ENCODE measurements at regions not wholly inside any gene's neighbourhood (a gene's known extent, or its start where the extent isn't known, plus 50 kb on each side); places are given as distances from the start of the nearest gene placed in this dataset.

- H3K27me3 ChIP-seq (ENCODE audit: control insufficient read depth in 2 of 2, insufficient read depth in 2 of 2, low read length in 2 of 2): no peaks in the 10 kb centered on the region
- no peak for TF ChIP-seq CTCF (IDR thresholded peaks at IDR 0.05; ENCODE audit: extremely low read depth in 1 of 2, insufficient read depth in 1 of 2, low read depth in 1 of 2, low read length in 2 of 2)
- TF ChIP-seq GATA2 (IDR thresholded peaks at IDR 0.05; ENCODE audit: insufficient read depth, insufficient read length, low read depth, low read length): no peak
- no peak for TF ChIP-seq JUN (IDR thresholded peaks at IDR 0.05; ENCODE audit: borderline replicate concordance, insufficient read depth, insufficient read length, low read depth)
- intact Hi-C loops (cut with micrococcal nuclease) (no loop called here), dilution Hi-C loops (cut with MboI; ENCODE audit: extremely low pct_ligation_motif_present, low sequenced_read_pairs) (no loop called here)
- H3K79me2 ChIP-seq (ENCODE audit: control insufficient read depth, insufficient read depth, low read length): no peaks in the 10 kb centered on the region
- no peak overlapping the region for H2AFZ ChIP-seq (ENCODE audit: low read depth, low read length)
- POLR2A ChIA-PET: no interaction called here
- no peak overlapping the region for H3K4me2 ChIP-seq (ENCODE audit: insufficient read depth, low read length)
- H3K4me3 ChIP-seq (replicated peaks in 1 of 3; ENCODE audit: insufficient read depth in 1 of 3, low read depth in 1 of 3, low read length in 3 of 3): no peak overlapping the region
- no peak overlapping the region for H3K9ac ChIP-seq (replicated peaks; ENCODE audit: extremely low read depth, insufficient read depth, low read length)
- no peaks in the 10 kb centered on the region for H3K9me1 ChIP-seq (replicated peaks; ENCODE audit: control insufficient read depth, extremely low read depth, insufficient read depth, low read length)
- FAIRE-seq (no peak), DNase-seq (ENCODE audit: low read depth, low spot score) (no peak)
- no peaks in the 10 kb centered on the region for H3K4me1 ChIP-seq (ENCODE audit: control insufficient read depth, extremely low read depth, insufficient read depth, low read length)
- CTCF ChIA-PET: no interaction called here
- BruUV-seq (replicated peaks): no TSS peak
- no peaks in the 10 kb centered on the region for H3K9me3 ChIP-seq (replicated peaks; ENCODE audit: control insufficient read depth, insufficient read depth, low read length)
- H4K20me1 ChIP-seq (replicated peaks; ENCODE audit: control insufficient read depth, extremely low read depth, insufficient read depth, low read length): no peaks in the 10 kb centered on the region
- H3K27ac ChIP-seq (ENCODE audit: insufficient read depth, low read depth, low read length): no peak overlapping the region
- H3K36me3 ChIP-seq (ENCODE audit: control insufficient read depth in 2 of 2, extremely low read depth in 1 of 2, insufficient read depth in 2 of 2, low read length in 2 of 2): no peaks in the 10 kb centered on the region
These were observed 204.1 kb upstream of the SALL1 start for GRCh38 chr16:51355195-51355594.

- POLR2A ChIA-PET: no interaction called here
- H3K36me3 ChIP-seq (ENCODE audit: control insufficient read depth in 2 of 2, extremely low read depth in 1 of 2, insufficient read depth in 2 of 2, low read length in 2 of 2): no peaks in the 10 kb centered on the region
- no peaks in the 10 kb centered on the region for H4K20me1 ChIP-seq (replicated peaks; ENCODE audit: control insufficient read depth, extremely low read depth, insufficient read depth, low read length)
- no peak overlapping the region for H3K9ac ChIP-seq (replicated peaks; ENCODE audit: extremely low read depth, insufficient read depth, low read length)
- H3K27ac ChIP-seq (ENCODE audit: insufficient read depth, low read depth, low read length): no peak overlapping the region
- BruUV-seq (replicated peaks): no TSS peak
- H3K4me3 ChIP-seq (replicated peaks in 1 of 3; ENCODE audit: insufficient read depth in 1 of 3, low read depth in 1 of 3, low read length in 3 of 3): no peak overlapping the region
- H3K4me2 ChIP-seq (ENCODE audit: insufficient read depth, low read length): no peak overlapping the region
- CTCF ChIA-PET: no interaction called here
- no peak for FAIRE-seq
- no peaks in the 10 kb centered on the region for H3K4me1 ChIP-seq (ENCODE audit: control insufficient read depth, extremely low read depth, insufficient read depth, low read length)
- TF ChIP-seq MAX (IDR thresholded peaks at IDR 0.05; ENCODE audit: insufficient read depth, insufficient read length): no peak
- TF ChIP-seq GATA2 (IDR thresholded peaks at IDR 0.05; ENCODE audit: insufficient read depth, insufficient read length, low read depth, low read length): no peak
- TF ChIP-seq FOS (IDR thresholded peaks at IDR 0.05; ENCODE audit: borderline replicate concordance, insufficient read depth, low read length): no peak
- TF ChIP-seq POLR2AphosphoS5 (IDR thresholded peaks at IDR 0.05; ENCODE audit: insufficient read depth, low read depth, low read length): no peak
- no peak for TF ChIP-seq CTCF (IDR thresholded peaks at IDR 0.05; ENCODE audit: extremely low read depth in 1 of 2, insufficient read depth in 1 of 2, low read depth in 1 of 2, low read length in 2 of 2)
- no peak for TF ChIP-seq POLR2A (IDR thresholded peaks at IDR 0.05; ENCODE audit: low read depth, low read length)
- TF ChIP-seq EZH2 (IDR thresholded peaks at IDR 0.05; ENCODE audit: borderline replicate concordance, low read depth, low read length, severe bottlenecking): no peak
- no peak for TF ChIP-seq JUN (IDR thresholded peaks at IDR 0.05; ENCODE audit: borderline replicate concordance, insufficient read depth, insufficient read length, low read depth)
- no peak for TF ChIP-seq MYC (IDR thresholded peaks at IDR 0.05; ENCODE audit: low read depth, low read length)
- dilution Hi-C loops (cut with MboI; ENCODE audit: extremely low pct_ligation_motif_present, low sequenced_read_pairs): no loop called here
- intact Hi-C loops (cut with micrococcal nuclease): no loop called here
- H3K9me1 ChIP-seq (replicated peaks; ENCODE audit: control insufficient read depth, extremely low read depth, insufficient read depth, low read length): no peaks in the 10 kb centered on the region
- no peaks in the 10 kb centered on the region for H3K79me2 ChIP-seq (ENCODE audit: control insufficient read depth, insufficient read depth, low read length)
- no peaks in the 10 kb centered on the region for H3K27me3 ChIP-seq (ENCODE audit: control insufficient read depth in 2 of 2, insufficient read depth in 2 of 2, low read length in 2 of 2)
- H3K9me3 ChIP-seq (replicated peaks; ENCODE audit: control insufficient read depth, insufficient read depth, low read length): no peaks in the 10 kb centered on the region
- no peak overlapping the region for H2AFZ ChIP-seq (ENCODE audit: low read depth, low read length)
- DNase-seq (ENCODE audit: low read depth, low spot score): no peak
These were observed 202.0 kb upstream of the SALL1 start for GRCh38 chr16:51353055-51353454.

Measured in endothelial cell of umbilical vein (primary cell).